CD4-positive, alpha-beta T cell treated with Interferon alpha-2 for 1 hour (primary cell): ENCODE measurements at regions not wholly inside any gene's neighbourhood (a gene's known extent, or its start where the extent isn't known, plus 50 kb on each side); places are given as distances from the start of the nearest gene placed in this dataset.
"Not testable (repeated sequence)": the region's sequence is repeated elsewhere in the genome, so short reads cannot be mapped to it uniquely, and the experiment has no call there.

ENCODE experiments used
- DNase-seq, 2 donors: peaks; one replicate each; pipeline ENCODE4 v3.0.0-alpha.2; 2020 to 2022

- no peak for DNase-seq
These were observed 771.6 kb downstream of the EFNB2 start for GRCh38 chr13:105763851-105764250.

GRCh38 chr13:105762096-105762495 lies 773.4 kb downstream of the EFNB2 start:
- no peak for DNase-seq

DNA sequence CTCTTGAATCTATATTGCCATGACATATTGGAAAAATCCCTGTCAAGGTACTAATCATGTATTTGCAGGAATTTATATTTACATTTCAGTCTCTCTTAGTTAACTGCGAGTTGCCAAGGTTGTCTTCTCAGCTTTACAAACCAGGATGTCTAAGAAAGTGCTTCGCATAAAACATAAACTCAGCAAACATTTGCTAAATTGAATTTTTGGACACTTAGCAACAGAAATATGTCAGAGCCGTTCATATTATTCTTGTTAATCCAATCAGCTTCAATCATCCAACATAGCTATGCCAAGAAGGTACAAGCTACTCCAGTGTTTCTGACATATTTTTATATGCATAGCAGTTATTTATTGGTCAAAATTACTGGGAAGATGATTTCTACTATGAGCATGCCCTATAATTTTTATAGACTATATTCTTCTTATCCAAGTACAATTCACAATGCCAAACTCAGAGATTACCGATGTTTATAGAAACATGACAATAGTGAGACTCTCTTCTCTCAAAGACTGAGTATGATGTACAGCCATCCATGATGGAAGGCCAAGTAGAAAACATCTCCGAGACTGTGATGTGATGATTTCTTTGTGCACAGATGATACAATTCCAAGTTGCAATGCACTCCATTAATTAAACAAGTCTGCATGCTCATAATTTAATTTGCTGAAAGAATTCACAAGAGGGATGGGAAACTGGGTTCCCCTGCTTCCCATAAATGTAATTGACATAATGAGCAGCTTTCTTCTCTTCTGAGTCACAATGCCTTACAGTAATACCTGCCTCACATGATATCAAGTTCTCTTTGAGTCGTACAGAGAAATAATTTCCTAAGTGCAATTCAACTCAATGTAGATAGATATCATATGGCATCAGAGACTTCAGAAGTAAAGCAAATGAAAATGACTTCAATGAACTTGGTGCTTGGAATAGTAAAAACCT lies 776.3 kb downstream of the EFNB2 start:
- no peak for DNase-seq

DNA sequence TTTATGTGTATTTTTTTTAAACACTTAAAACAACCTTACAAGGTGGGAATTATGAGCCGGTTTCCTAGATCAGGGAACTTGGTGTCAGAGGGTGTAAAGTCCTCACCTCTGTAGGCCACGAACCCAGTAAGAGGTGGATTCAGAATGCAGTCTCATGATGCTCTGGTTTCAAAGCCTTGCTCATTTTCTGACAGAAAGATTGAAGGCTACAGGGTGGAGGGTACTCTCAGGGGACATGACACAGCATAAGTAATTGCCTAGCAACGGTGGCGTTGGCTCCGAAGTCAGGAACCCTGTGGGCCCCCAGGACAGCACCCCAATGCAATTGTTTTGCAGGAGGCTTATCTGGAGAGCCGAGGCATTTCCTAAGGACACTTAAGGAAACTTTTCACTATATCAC lies 794.7 kb downstream of the EFNB2 start:
- no peak for DNase-seq

DNA sequence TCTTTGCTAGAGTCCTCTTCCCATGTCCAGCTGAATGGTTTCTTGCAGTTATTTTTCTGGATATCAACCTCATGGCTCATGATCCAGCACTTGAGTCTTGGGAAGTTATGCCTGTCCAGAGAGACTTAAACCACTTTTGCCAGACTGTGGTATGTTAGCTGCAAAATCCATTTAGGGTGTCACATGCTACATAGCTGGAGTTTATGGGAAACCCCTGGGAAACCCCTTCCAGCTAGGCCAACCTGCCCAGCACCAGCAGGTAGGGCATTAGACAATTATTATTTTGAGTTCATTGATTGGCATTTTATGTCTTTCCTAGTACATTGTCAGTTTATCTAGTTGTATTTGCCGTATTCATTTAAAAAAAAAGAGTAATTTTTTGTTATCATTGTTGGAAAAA lies 797.8 kb downstream of the EFNB2 start:
- DNase-seq = no peak

GRCh38 chr13:105735281-105735680 lies 800.2 kb downstream of the EFNB2 start:
- DNase-seq = no peak

GRCh38 chr13:105732806-105733529 lies 802.5 kb downstream of the EFNB2 start:
- DNase-seq = no peak

DNA sequence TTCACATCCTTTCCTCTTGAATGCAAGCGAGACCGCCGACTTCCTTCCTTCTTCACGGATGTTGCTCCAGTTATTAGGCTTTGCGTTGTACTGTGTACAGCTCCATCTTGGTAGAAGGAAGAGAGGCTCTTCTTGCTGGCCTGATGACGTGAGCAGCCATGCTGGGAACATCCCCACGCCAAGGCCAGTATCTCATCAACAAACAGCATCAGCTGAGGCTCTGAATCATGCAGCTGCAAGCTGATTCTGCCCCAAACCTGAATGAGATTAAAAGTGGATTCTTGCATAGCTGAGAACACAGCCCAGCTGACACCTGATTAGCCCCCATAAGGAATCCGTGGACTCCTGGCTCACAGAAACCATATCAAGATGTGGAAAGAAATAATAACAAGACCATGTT lies 809.6 kb downstream of the EFNB2 start:
- DNase-seq = no peak

DNA sequence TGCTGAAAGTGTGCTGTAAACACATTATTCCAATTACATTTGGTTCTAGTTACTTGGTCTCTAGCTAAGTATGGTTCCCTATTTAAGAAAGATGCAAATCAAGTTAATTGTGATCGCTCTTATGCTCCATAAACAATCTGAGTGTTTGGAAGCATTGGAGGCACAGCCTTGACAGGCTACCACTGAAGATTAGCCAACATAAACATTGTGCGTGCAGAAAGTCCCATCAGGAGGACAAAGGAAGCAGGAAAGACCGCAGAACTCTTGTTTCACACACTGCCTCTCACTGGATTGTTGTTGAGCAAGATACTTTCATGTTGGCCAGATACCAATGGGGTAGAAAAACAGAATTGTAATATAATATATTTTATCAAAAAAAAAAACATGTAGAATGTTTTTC lies 814.4 kb downstream of the EFNB2 start:
- DNase-seq = no peak

DNA sequence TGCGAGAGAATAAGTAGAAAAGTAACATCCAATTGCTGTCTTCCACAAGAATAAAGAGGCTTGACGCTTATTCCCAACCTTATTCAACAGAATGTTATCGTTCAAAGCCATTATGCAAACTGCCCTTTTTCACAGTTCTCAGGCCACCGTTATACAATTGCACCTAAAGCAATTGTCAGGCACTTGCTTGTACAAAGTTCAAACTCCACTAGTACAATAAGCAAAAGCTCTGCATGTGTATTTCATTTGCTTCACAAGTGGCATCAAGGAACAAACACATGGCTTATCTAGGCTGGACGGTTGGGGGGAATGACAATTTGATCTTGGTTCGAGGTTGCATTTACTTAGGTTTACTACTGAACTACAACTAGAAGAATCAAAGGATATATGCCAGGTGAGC lies 815.6 kb downstream of the EFNB2 start:
- no peak for DNase-seq

DNA sequence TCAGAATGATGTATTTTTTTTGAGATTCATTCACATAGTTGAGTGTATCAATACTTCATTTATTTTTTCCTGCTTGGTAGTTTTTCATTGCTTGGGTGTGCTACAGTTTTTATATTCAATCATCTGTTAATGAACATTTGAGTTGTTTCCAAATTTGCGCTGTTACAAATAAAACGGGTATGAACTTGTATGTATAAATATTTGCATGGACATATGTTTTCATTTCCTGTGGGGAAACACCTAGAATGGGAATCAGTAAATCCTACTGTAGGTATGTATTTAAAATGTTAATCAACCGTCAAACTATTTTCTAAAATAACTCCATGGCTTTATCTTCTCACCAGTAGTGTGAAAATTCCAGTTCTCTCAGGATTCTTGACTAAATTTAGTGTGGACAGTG lies 826.3 kb downstream of the EFNB2 start:
- no peak for DNase-seq

DNA sequence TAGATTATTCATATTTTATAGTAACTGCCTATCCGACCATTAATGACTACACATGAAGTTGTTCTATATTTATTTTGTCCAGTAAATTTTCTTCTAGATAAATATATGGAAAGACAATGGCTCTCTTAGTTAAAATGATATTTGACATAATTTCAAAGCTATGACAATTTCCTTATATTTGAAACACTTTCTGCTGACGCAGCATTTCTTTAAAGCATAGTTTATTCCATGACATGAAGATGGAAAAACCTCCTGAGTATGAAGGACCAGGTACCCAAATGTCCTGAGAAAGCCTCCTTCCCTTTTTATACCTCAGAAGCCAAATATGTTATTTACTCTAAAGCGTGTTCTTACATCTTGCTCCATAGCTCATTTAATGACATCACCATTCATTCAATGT lies 831.6 kb downstream of the EFNB2 start:
- no peak for DNase-seq

- no peak for DNase-seq
These were observed 833.0 kb downstream of the EFNB2 start for GRCh38 chr13:105702441-105702840.

- DNase-seq = no peak
These were observed 842.7 kb downstream of the EFNB2 start for GRCh38 chr13:105692769-105693168.

DNA sequence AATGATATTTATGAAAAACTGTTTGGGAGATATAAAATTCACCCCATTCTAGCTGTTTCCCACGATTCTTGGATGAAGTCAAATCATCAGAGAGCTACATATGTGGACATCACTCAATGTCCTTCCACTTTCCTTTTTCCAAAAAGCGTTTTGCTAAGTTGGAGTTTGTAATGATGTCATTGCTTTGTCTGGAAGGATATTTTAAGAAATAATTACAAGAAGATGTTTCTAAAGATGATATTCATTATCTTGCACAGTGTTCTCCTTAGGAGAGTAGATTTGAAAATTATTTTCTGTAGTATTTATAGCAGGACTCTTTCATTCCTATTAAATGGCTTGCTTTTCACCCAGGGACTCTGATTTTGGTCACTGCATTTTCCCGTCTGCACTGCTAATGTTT lies 851.2 kb downstream of the EFNB2 start:
- DNase-seq = no peak

DNA sequence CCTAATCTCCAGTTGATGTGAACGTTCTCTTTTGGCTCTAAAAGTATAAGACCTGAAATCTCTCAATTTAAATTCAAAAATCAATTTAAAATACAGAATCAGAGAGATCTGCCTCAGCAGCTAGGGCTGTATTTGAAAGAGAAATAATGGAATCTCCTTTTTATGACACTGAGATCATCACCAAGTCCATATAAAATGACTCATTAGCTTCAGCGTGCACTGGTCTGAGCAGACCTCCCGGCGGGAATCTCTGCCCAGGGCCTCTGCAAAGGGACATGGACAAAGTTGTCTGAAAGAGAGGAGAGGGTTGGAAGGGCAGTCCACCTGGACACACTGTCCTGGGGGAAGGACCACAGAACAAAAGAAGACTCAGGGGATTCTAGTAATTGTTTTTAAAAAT lies 855.6 kb downstream of the EFNB2 start:
- DNase-seq = no peak

GRCh38 chr13:105678072-105678471 lies 857.4 kb downstream of the EFNB2 start:
- DNase-seq = no peak

GRCh38 chr13:105672881-105673280 lies 862.6 kb downstream of the EFNB2 start:
- no peak for DNase-seq

- not testable (repeated sequence) for DNase-seq
These were observed 864.3 kb downstream of the EFNB2 start for GRCh38 chr13:105671131-105671530.

- no peak for DNase-seq
These were observed 865.1 kb downstream of the EFNB2 start for GRCh38 chr13:105670179-105670990.

- no peak for DNase-seq
These were observed 870.2 kb downstream of the EFNB2 start for GRCh38 chr13:105665284-105665683.

DNA sequence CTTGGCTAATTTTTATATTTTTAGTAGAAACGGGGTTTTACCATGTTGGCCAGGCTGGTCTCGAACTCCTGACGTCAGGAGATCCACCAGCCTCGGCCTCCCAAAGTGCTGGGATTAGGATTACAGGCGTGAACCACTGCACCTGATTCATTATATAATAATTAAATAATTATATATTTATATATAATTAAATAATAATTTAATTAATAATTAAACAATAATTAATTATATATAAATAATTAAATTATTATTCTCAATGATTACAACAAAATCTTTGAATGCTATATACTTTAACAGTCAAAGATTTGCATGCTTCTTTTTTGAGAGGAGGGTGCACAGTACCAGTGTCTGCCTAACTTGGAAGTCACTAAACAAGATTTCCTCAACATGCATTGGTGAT lies 872.3 kb downstream of the EFNB2 start:
- DNase-seq = no peak

GRCh38 chr13:105660561-105660960 lies 874.9 kb downstream of the EFNB2 start:
- DNase-seq = no peak
